H9 (cell line): ENCODE measurements at regions not wholly inside any gene's neighbourhood (a gene's known extent, or its start where the extent isn't known, plus 50 kb on each side); places are given as distances from the start of the nearest gene placed in this dataset.

ENCODE experiments used
- DNase-seq: peaks from one replicate; pipeline ENCODE4 v3.0.0-alpha.2; 2017
- H2AFZ ChIP-seq: one replicate; pipeline ENCODE4 v1.6.1; 2013; ENCODE audit warnings: mild to moderate bottlenecking, low read length, control low read depth, moderate library complexity
- H2AK5ac ChIP-seq: 2 replicates; pipeline ENCODE4 v1.6.1; 2013; ENCODE audit warnings: low read length, control low read depth, mixed read lengths; ENCODE audit not compliant: insufficient read length
- H2BK120ac ChIP-seq: one replicate; pipeline ENCODE4 v1.6.1; 2013; ENCODE audit warnings: low read depth, mild to moderate bottlenecking, low read length, control low read depth, inconsistent platforms; ENCODE audit not compliant: poor library complexity, severe bottlenecking
- H2BK12ac ChIP-seq: 2 replicates; pipeline ENCODE4 v1.6.1; 2013; ENCODE audit warnings: low read length, control low read depth, mixed read lengths, low read depth; ENCODE audit not compliant: insufficient read length
- H2BK15ac ChIP-seq: 2 replicates; pipeline ENCODE4 v1.6.1; 2013; ENCODE audit warnings: low read depth, low read length, control low read depth
- H2BK20ac ChIP-seq: one replicate; pipeline ENCODE4 v1.6.1; 2013; ENCODE audit warnings: low read depth, mild to moderate bottlenecking, low read length, control low read depth, inconsistent platforms; ENCODE audit not compliant: poor library complexity, severe bottlenecking
- H2BK5ac ChIP-seq: 2 replicates; pipeline ENCODE4 v1.6.1; 2013; ENCODE audit warnings: low read length, control low read depth, mixed read lengths; ENCODE audit not compliant: insufficient read length
- H3K14ac ChIP-seq: 2 replicates; pipeline ENCODE4 v1.6.1; 2013; ENCODE audit warnings: low read length, control low read depth; ENCODE audit not compliant: insufficient read depth
- H3K18ac ChIP-seq: 2 replicates; pipeline ENCODE4 v1.6.1; 2013; ENCODE audit warnings: low read depth, mild to moderate bottlenecking, mixed read lengths, low read length, control low read depth; ENCODE audit not compliant: insufficient read length
- H3K23ac ChIP-seq: 2 replicates; pipeline ENCODE4 v1.6.1; 2013; ENCODE audit warnings: low read length, control low read depth, mixed read lengths, low read depth; ENCODE audit not compliant: insufficient read length
- H3K23me2 ChIP-seq: 2 replicates; pipeline ENCODE4 v1.6.1; 2013; ENCODE audit warnings: low read depth, mild to moderate bottlenecking, mixed read lengths, low read length, control low read depth; ENCODE audit not compliant: insufficient read length, poor library complexity, severe bottlenecking
- H3K27ac ChIP-seq: 2 replicates; pipeline ENCODE4 v1.5.1; 2013; ENCODE audit warnings: low read length, control low read depth, mixed read lengths, low read depth; ENCODE audit not compliant: insufficient read length
- H3K27me3 ChIP-seq: 2 replicates; pipeline ENCODE4 v1.6.1; 2013; ENCODE audit warnings: low read length, control low read depth, inconsistent platforms; ENCODE audit not compliant: insufficient read depth
- H3K4ac ChIP-seq: 2 replicates; pipeline ENCODE4 v1.6.1; 2013; ENCODE audit warnings: low read depth, mild to moderate bottlenecking, control low read depth, inconsistent platforms, low read length, moderate library complexity
- H3K4me1 ChIP-seq: 2 replicates; pipeline ENCODE4 v1.6.1; 2013; ENCODE audit warnings: low read length, control low read depth, inconsistent platforms; ENCODE audit not compliant: insufficient read depth
- H3K4me2 ChIP-seq: 2 replicates; pipeline ENCODE4 v1.6.1; 2013; ENCODE audit warnings: low read length, control low read depth, mixed read lengths; ENCODE audit not compliant: insufficient read length, insufficient read depth
- H3K56ac ChIP-seq: 2 replicates; pipeline ENCODE4 v1.6.1; 2013; ENCODE audit warnings: low read depth, mild to moderate bottlenecking, mixed read lengths, low read length, control low read depth; ENCODE audit not compliant: insufficient read length
- H3K79me1 ChIP-seq: 2 replicates; pipeline ENCODE4 v1.6.1; 2013; ENCODE audit warnings: low read depth, mild to moderate bottlenecking, moderate library complexity, low read length, control low read depth, inconsistent platforms; ENCODE audit not compliant: insufficient read depth, poor library complexity, severe bottlenecking
- H3K79me2 ChIP-seq: 2 replicates; pipeline ENCODE4 v1.6.1; 2013; ENCODE audit warnings: low read length, control low read depth, inconsistent platforms; ENCODE audit not compliant: insufficient read depth
- H3K9ac ChIP-seq: 2 replicates; pipeline ENCODE4 v1.6.1; 2013; ENCODE audit warnings: low read length, control low read depth, mixed read lengths; ENCODE audit not compliant: insufficient read length; ENCODE audit errors: extremely low read depth
- H3K9me3 ChIP-seq: one replicate; pipeline ENCODE4 v1.6.1; 2013; ENCODE audit warnings: low read depth, low read length, inconsistent platforms; ENCODE audit not compliant: control insufficient read depth
- H3T11ph ChIP-seq: one replicate; pipeline ENCODE4 v1.6.1; 2013; ENCODE audit warnings: mild to moderate bottlenecking, low read length, control low read depth, inconsistent platforms
- H4K20me1 ChIP-seq: one replicate; pipeline ENCODE4 v1.6.1; 2013; ENCODE audit not compliant: control insufficient read depth, insufficient read length, insufficient read depth
- H4K5ac ChIP-seq: 2 replicates; pipeline ENCODE4 v1.6.1; 2013; ENCODE audit warnings: low read depth, mild to moderate bottlenecking, mixed read lengths, low read length, control low read depth; ENCODE audit not compliant: insufficient read length
- H4K8ac ChIP-seq: replicated peaks from 2 replicates; pipeline ENCODE4 v1.6.1; 2013; ENCODE audit warnings: low read length, control low read depth, mixed read lengths, low read depth; ENCODE audit not compliant: insufficient read length
- H4K91ac ChIP-seq: 2 replicates; pipeline ENCODE4 v1.6.1; 2013; ENCODE audit warnings: low read depth, mild to moderate bottlenecking, moderate library complexity, mixed read lengths, low read length, control low read depth; ENCODE audit not compliant: insufficient read length
- H3K27ac Mint-ChIP-seq, 3 experiments: 2 replicates in 2 of 3; 3 replicates in 1 of 3; pipeline ENCODE4 v1.8.0; 2020 to 2021; ENCODE audit warnings: mixed read lengths in 3 of 3, mild to moderate bottlenecking in 1 of 3, moderate library complexity in 1 of 3
- H3K27me3 Mint-ChIP-seq: 2 replicates; pipeline ENCODE4 v1.8.0; 2021; ENCODE audit warnings: low read depth, mild to moderate bottlenecking, moderate library complexity, mixed read lengths
- H3K36me3 Mint-ChIP-seq, 3 experiments: 2 replicates in 2 of 3; 3 replicates in 1 of 3; pipeline ENCODE4 v1.8.0; 2020 to 2021; ENCODE audit warnings: low read depth in 3 of 3, mixed read lengths in 3 of 3; ENCODE audit not compliant: insufficient read depth in 1 of 3
- H3K4me1 Mint-ChIP-seq, 2 experiments: 2 replicates each; pipeline ENCODE4 v1.8.0; 2020; ENCODE audit warnings: mixed read lengths in 2 of 2
- H3K4me3 Mint-ChIP-seq, 2 experiments: 2 replicates in 1 of 2; 3 replicates in 1 of 2; pipeline ENCODE4 v1.8.0; 2020 to 2021; ENCODE audit warnings: mild to moderate bottlenecking in 2 of 2, mixed read lengths in 2 of 2, moderate library complexity in 1 of 2
- H3K9me3 Mint-ChIP-seq, 2 experiments: 2 replicates in 1 of 2; 3 replicates in 1 of 2; pipeline ENCODE4 v1.8.0; 2020; ENCODE audit warnings: mild to moderate bottlenecking in 2 of 2, mixed read lengths in 2 of 2, moderate library complexity in 1 of 2
- WGBS: extraction: QIAGEN DNeasy Blood & Tissue Kit; methylation state at CpG from one replicate; pipeline ENCODE4 v1.1.7; 2013; ENCODE audit warnings: missing lambda C conversion rate, low lambda C conversion rate, mixed read lengths; ENCODE audit not compliant: insufficient read length; ENCODE audit errors: extremely low coverage; 5-methylcytosine and 5-hydroxymethylcytosine counted together
- TF ChIP-seq, protein P1 (sequence below): fragments of 200-600 bp; sonication (generic); conservative IDR thresholded peaks from 3 replicates; pipeline ENCODE4 v1.8.0; 2021; ENCODE audit warnings: antibody characterized with exemption, mild to moderate bottlenecking

- no peak overlapping the region for H2BK15ac ChIP-seq
- H3K4me1 ChIP-seq = no peaks in the 10 kb centered on the region
- no peaks in the 10 kb centered on the region for H3K4me1 Mint-ChIP-seq
- H3K56ac ChIP-seq = no peak overlapping the region
- no peaks in the 10 kb centered on the region for H3K79me1 ChIP-seq
- no peaks in the 10 kb centered on the region for H3K27me3 Mint-ChIP-seq
- H3K79me2 ChIP-seq = no peaks in the 10 kb centered on the region
- H2BK120ac ChIP-seq = no peak overlapping the region
- no peak overlapping the region for H4K8ac ChIP-seq
- DNase-seq = no peak
- no peak overlapping the region for H3K27ac ChIP-seq
- TF ChIP-seq, protein P1, sequence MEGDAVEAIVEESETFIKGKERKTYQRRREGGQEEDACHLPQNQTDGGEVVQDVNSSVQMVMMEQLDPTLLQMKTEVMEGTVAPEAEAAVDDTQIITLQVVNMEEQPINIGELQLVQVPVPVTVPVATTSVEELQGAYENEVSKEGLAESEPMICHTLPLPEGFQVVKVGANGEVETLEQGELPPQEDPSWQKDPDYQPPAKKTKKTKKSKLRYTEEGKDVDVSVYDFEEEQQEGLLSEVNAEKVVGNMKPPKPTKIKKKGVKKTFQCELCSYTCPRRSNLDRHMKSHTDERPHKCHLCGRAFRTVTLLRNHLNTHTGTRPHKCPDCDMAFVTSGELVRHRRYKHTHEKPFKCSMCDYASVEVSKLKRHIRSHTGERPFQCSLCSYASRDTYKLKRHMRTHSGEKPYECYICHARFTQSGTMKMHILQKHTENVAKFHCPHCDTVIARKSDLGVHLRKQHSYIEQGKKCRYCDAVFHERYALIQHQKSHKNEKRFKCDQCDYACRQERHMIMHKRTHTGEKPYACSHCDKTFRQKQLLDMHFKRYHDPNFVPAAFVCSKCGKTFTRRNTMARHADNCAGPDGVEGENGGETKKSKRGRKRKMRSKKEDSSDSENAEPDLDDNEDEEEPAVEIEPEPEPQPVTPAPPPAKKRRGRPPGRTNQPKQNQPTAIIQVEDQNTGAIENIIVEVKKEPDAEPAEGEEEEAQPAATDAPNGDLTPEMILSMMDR = no peak
- H4K20me1 ChIP-seq = no peaks in the 10 kb centered on the region
- no peak overlapping the region for H3K4me3 Mint-ChIP-seq
- H3K9ac ChIP-seq = no peak overlapping the region
- no peak overlapping the region for H3K18ac ChIP-seq
- no peak overlapping the region for H4K5ac ChIP-seq
- H3K23me2 ChIP-seq = no peaks in the 10 kb centered on the region
- no CpG with 5 or more reads among the region's 1 CpG for WGBS
- no peak overlapping the region for H2BK12ac ChIP-seq
- no peak overlapping the region for H2AK5ac ChIP-seq
- no peak overlapping the region for H2BK20ac ChIP-seq
- no peak overlapping the region for H2BK5ac ChIP-seq
- H3K27me3 ChIP-seq = no peaks in the 10 kb centered on the region
- no peak overlapping the region for H3K23ac ChIP-seq
- H3K4me2 ChIP-seq = no peak overlapping the region
- no peak overlapping the region for H3K14ac ChIP-seq
- H3T11ph ChIP-seq = no peak overlapping the region
- H4K91ac ChIP-seq = no peak overlapping the region
- no peak overlapping the region for H2AFZ ChIP-seq
- H3K9me3 Mint-ChIP-seq = peaks cover 17 to 19% of the 10 kb centered on the region in 2 experiments
- H3K27ac Mint-ChIP-seq = no peak overlapping the region
- H3K4ac ChIP-seq = no peak overlapping the region
- peaks cover 7 to 24% (median 9%) of the 10 kb centered on the region in 3 experiments for H3K36me3 Mint-ChIP-seq
- H3K9me3 ChIP-seq = no peaks in the 10 kb centered on the region
Measured at GRCh38 chr4:101604976-101605375, 185.6 kb upstream of the BANK1 start.
